ENCODE measurements at regions not wholly inside any gene's neighbourhood (a gene's known extent, or its start where the extent isn't known, plus 50 kb on each side); places are given as distances from the start of the nearest gene placed in this dataset.

- ChIA-PET CTCF (interaction anchor here (3.0 kb wide), 1 partner anchor 110 kb away, joined by 11 read pairs; no protein-coding TSS in a partner anchor), POLR2A (interaction anchor here (1.5 kb wide), 1 partner anchor 62 kb away, joined by 4 read pairs; the partner anchor contains the start of gene INSIG1)
- ATAC-seq (ENCODE audit: poor library complexity) = no peak
- H3K27ac ChIP-seq (ENCODE audit: low read depth in 1 of 2, low read length in 2 of 2) = no peak overlapping the region
- H3K4me1 Mint-ChIP-seq (ENCODE audit: low read depth) = no peaks in the 10 kb centered on the region
- DNase-seq = no peak
- no peak overlapping the region for H3K27ac Mint-ChIP-seq
- H3K27me3 Mint-ChIP-seq = peaks cover 17% of the 10 kb centered on the region
- H3K4me3 Mint-ChIP-seq = no peak overlapping the region
- no peaks in the 10 kb centered on the region for H3K36me3 ChIP-seq (ENCODE audit: insufficient read depth, low read length)
- no peak overlapping the region for H3K4me3 ChIP-seq (ENCODE audit: low read length)
- no peaks in the 10 kb centered on the region for H3K36me3 Mint-ChIP-seq (ENCODE audit: low read depth)
- peaks cover 0 to 5% of the 10 kb centered on the region in 2 experiments for H3K9me3 ChIP-seq (ENCODE audit: control insufficient read depth in 1 of 2, insufficient read depth in 1 of 2, low read length in 2 of 2)
- peaks cover 0 to 2% of the 10 kb centered on the region in 2 experiments for H3K27me3 ChIP-seq (ENCODE audit: control insufficient read depth in 1 of 2, insufficient read depth in 2 of 2, low read length in 2 of 2)
- H3K4me1 ChIP-seq (ENCODE audit: insufficient read depth, low read length) = no peaks in the 10 kb centered on the region
- no peaks in the 10 kb centered on the region for H3K9me3 Mint-ChIP-seq
- intact Hi-C loops (cut with DNase I, micrococcal nuclease) = loop anchor here in 1 of 2 experiments (1.0 to 5.0 kb wide), 2 partner anchors 57 to 110 kb away; no protein-coding TSS in a partner anchor
- TF ChIP-seq CTCF (IDR thresholded peaks at IDR 0.05) = no peak
Measured at GRCh38 chr7:155234950-155235789, 62.5 kb upstream of the INSIG1 start.

GRCh38 chr7:155236386-155236785 is 61.3 kb upstream of the INSIG1 start:
- Mint-ChIP-seq H3K36me3 (ENCODE audit: low read depth) (no peaks in the 10 kb centered on the region), H3K4me1 (ENCODE audit: low read depth) (no peaks in the 10 kb centered on the region), H3K9me3 (no peaks in the 10 kb centered on the region), H3K27me3 (peaks cover 17% of the 10 kb centered on the region), H3K27ac (no peak overlapping the region), H3K4me3 (no peak overlapping the region)
- no peak overlapping the region for H3K27ac ChIP-seq (ENCODE audit: low read depth in 1 of 2, low read length in 2 of 2)
- H3K9me3 ChIP-seq (ENCODE audit: control insufficient read depth in 1 of 2, insufficient read depth in 1 of 2, low read length in 2 of 2) = peaks cover 0 to 5% of the 10 kb centered on the region in 2 experiments
- H3K4me3 ChIP-seq (ENCODE audit: low read length) = no peak overlapping the region
- CTCF ChIA-PET = interaction anchor here (1.2 kb wide), 1 partner anchor 109 kb away, joined by 4 read pairs; no protein-coding TSS in a partner anchor
- no peaks in the 10 kb centered on the region for H3K36me3 ChIP-seq (ENCODE audit: insufficient read depth, low read length)
- H3K4me1 ChIP-seq (ENCODE audit: insufficient read depth, low read length) = no peaks in the 10 kb centered on the region
- POLR2A ChIA-PET = interaction anchor here (1.5 kb wide), 1 partner anchor 61 kb away, joined by 4 read pairs; the partner anchor contains the start of gene INSIG1
- peaks cover 0 to 2% of the 10 kb centered on the region in 2 experiments for H3K27me3 ChIP-seq (ENCODE audit: control insufficient read depth in 1 of 2, insufficient read depth in 2 of 2, low read length in 2 of 2)
- no peak for ATAC-seq (ENCODE audit: poor library complexity)
- intact Hi-C loops (cut with DNase I, micrococcal nuclease) = loop anchor here in 1 of 2 experiments (5.0 kb wide), 1 partner anchor 56 kb away; no protein-coding TSS in a partner anchor
- TF ChIP-seq CTCF (IDR thresholded peaks at IDR 0.05) = no peak
- no peak for DNase-seq

DNA sequence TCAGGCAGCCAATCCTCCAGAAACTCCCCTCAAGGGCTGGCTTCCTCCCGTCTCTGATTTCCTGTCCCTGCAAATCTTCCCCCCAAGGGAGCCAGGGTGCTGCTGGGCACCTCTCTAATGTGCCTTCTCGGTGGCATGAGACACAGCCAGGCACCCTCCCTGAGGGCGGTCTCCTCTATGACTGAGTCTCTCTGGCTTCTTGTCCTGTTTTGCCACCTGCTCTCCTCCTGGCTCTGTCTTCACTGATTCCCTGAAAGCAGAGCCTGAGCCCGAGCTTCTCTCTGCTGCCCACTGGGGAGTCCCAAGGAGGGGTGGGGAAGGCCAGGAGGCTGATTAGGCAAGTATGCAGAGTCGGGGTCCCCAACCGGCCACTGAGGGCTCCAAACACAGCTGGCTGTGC is 60.4 kb upstream of the INSIG1 start:
- no peak overlapping the region for H3K27ac Mint-ChIP-seq
- no peaks in the 10 kb centered on the region for H3K9me3 Mint-ChIP-seq
- peaks cover 0 to 5% of the 10 kb centered on the region in 2 experiments for H3K9me3 ChIP-seq (ENCODE audit: control insufficient read depth in 1 of 2, insufficient read depth in 1 of 2, low read length in 2 of 2)
- peaks cover 23% of the 10 kb centered on the region for H3K27me3 Mint-ChIP-seq
- POLR2A ChIA-PET = no interaction called here
- H3K27me3 ChIP-seq (ENCODE audit: control insufficient read depth in 1 of 2, insufficient read depth in 2 of 2, low read length in 2 of 2) = peaks cover 0 to 2% of the 10 kb centered on the region in 2 experiments
- no peaks in the 10 kb centered on the region for H3K4me1 ChIP-seq (ENCODE audit: insufficient read depth, low read length)
- intact Hi-C loops (cut with DNase I, micrococcal nuclease) = loop anchor here in 1 of 2 experiments (5.0 kb wide), 1 partner anchor 55 kb away; no protein-coding TSS in a partner anchor
- H3K36me3 ChIP-seq (ENCODE audit: insufficient read depth, low read length) = no peaks in the 10 kb centered on the region
- DNase-seq (no peak), ATAC-seq (ENCODE audit: poor library complexity) (no peak)
- no peak overlapping the region for H3K4me3 Mint-ChIP-seq
- no peak for TF ChIP-seq CTCF (IDR thresholded peaks at IDR 0.05)
- no peaks in the 10 kb centered on the region for H3K36me3 Mint-ChIP-seq (ENCODE audit: low read depth)
- H3K27ac ChIP-seq (ENCODE audit: low read depth in 1 of 2, low read length in 2 of 2) = no peak overlapping the region
- no peak overlapping the region for H3K4me3 ChIP-seq (ENCODE audit: low read length)
- CTCF ChIA-PET = interaction anchor here (1.2 kb wide), 1 partner anchor 108 kb away, joined by 4 read pairs; no protein-coding TSS in a partner anchor
- no peaks in the 10 kb centered on the region for H3K4me1 Mint-ChIP-seq (ENCODE audit: low read depth)
